H1 (cell line): ENCODE measurements at regions not wholly inside any gene's neighbourhood (a gene's known extent, or its start where the extent isn't known, plus 50 kb on each side); places are given as distances from the start of the nearest gene placed in this dataset.

ENCODE experiments used
- EGR1 ChIP-seq: IDR thresholded peaks from 2 replicates; pipeline ENCODE4 v1.6.1; 2011; ENCODE audit warnings: low read depth, low read length, borderline replicate concordance
- KDM5A ChIP-seq: fragments of 200-600 bp; IDR thresholded peaks from 2 replicates; pipeline ENCODE4 v1.7.1; 2012; ENCODE audit warnings: mild to moderate bottlenecking, low read length, inconsistent platforms, mixed read lengths
- NANOG ChIP-seq: IDR thresholded peaks from 2 replicates; pipeline ENCODE4 v1.6.1; 2011; ENCODE audit warnings: low read length, low read depth, mild to moderate bottlenecking, inconsistent platforms; ENCODE audit not compliant: insufficient read depth, poor library complexity, severe bottlenecking
- RBBP5 ChIP-seq: IDR thresholded peaks from 2 replicates; pipeline ENCODE4 v1.7.1; 2012; ENCODE audit warnings: low read depth, mild to moderate bottlenecking, inconsistent platforms, low read length, moderate library complexity, borderline replicate concordance
- SP4 ChIP-seq: IDR thresholded peaks from 2 replicates; pipeline ENCODE4 v1.6.1; 2012; ENCODE audit warnings: low read length, inconsistent platforms
- SRF ChIP-seq: IDR thresholded peaks from 2 replicates; pipeline ENCODE4 v1.6.1; 2011; ENCODE audit warnings: mild to moderate bottlenecking, low read depth, low read length, moderate library complexity

GRCh38 chr16:63575041-63575440, 1538.8 kb upstream of the CDH8 start (continued):
- TF ChIP-seq NANOG (no peak), KDM5A (no peak), SP4 (no peak), SRF (no peak), EGR1 (no peak), RBBP5 (no peak)
